ENCODE measurements at regions not wholly inside any gene's neighbourhood (a gene's known extent, or its start where the extent isn't known, plus 50 kb on each side); places are given as distances from the start of the nearest gene placed in this dataset.

DNA sequence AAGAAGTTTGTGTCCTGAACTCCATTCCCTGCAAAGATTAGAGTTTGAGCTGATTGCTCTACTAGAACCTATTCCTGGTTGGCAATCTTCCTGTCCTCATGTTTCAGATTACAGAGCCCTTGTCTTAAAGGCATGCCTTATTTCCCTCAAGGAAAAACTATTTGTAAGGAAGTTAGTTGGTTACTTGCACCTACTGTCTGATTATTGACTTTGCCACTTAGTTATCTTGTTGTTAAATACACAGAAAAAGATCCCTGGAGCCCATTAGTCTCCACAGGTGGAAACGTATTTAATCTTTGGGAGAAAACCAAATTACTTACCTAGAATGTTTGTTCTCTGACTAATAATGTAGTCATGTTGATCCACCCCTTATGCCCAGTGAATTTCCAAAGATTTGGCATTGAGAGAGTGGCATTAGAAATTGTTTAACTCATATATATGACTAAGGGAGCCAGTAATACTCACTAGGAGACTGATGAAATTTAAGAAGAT, 132.3 kb upstream of the ELL2 start:
- Histone ChIP-seq H4K20me1 (ENCODE audit: insufficient read depth, low read length) (no peaks in the 10 kb centered on the region), H3K79me2 (ENCODE audit: insufficient read depth, low read length) (no peaks in the 10 kb centered on the region), H3K27me3 (ENCODE audit: insufficient read depth, low read length) (no peaks in the 10 kb centered on the region), H3K4me1 (ENCODE audit: insufficient read depth, low read length, severe bottlenecking) (no peaks in the 10 kb centered on the region), H3K4me3 (ENCODE audit: low read depth, low read length, poor library complexity, severe bottlenecking) (no peak overlapping the region), H2AFZ (ENCODE audit: low read length) (no peak overlapping the region), H3K9me3 (ENCODE audit: low read length) (no peaks in the 10 kb centered on the region), H3F3A (ENCODE audit: insufficient read depth, low read length) (no peaks in the 10 kb centered on the region), H3K4me2 (ENCODE audit: low read length) (no peak overlapping the region), H3K36me3 (ENCODE audit: insufficient read depth, low read length) (no peaks in the 10 kb centered on the region), H3K9me2 (ENCODE audit: low read depth, low read length) (no peaks in the 10 kb centered on the region), H3K27ac (ENCODE audit: low read depth, low read length, poor library complexity, severe bottlenecking) (no peak overlapping the region), H3K9ac (ENCODE audit: low read length) (no peak overlapping the region)
- TF ChIP-seq, protein P1, sequence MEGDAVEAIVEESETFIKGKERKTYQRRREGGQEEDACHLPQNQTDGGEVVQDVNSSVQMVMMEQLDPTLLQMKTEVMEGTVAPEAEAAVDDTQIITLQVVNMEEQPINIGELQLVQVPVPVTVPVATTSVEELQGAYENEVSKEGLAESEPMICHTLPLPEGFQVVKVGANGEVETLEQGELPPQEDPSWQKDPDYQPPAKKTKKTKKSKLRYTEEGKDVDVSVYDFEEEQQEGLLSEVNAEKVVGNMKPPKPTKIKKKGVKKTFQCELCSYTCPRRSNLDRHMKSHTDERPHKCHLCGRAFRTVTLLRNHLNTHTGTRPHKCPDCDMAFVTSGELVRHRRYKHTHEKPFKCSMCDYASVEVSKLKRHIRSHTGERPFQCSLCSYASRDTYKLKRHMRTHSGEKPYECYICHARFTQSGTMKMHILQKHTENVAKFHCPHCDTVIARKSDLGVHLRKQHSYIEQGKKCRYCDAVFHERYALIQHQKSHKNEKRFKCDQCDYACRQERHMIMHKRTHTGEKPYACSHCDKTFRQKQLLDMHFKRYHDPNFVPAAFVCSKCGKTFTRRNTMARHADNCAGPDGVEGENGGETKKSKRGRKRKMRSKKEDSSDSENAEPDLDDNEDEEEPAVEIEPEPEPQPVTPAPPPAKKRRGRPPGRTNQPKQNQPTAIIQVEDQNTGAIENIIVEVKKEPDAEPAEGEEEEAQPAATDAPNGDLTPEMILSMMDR (IDR thresholded peaks at IDR 0.05; ENCODE audit: low read length), result no peak
- no peak for TF ChIP-seq EZH2 (IDR thresholded peaks at IDR 0.05; ENCODE audit: borderline replicate concordance, low read length)

- H3K4me2 ChIP-seq (ENCODE audit: low read length), result no peak overlapping the region
- H4K20me1 ChIP-seq (ENCODE audit: insufficient read depth, low read length), result no peaks in the 10 kb centered on the region
- H3F3A ChIP-seq (ENCODE audit: insufficient read depth, low read length), result no peaks in the 10 kb centered on the region
- H3K9ac ChIP-seq (ENCODE audit: low read length), result no peak overlapping the region
- no peaks in the 10 kb centered on the region for H3K79me2 ChIP-seq (ENCODE audit: insufficient read depth, low read length)
- no peaks in the 10 kb centered on the region for H3K36me3 ChIP-seq (ENCODE audit: insufficient read depth, low read length)
- no peaks in the 10 kb centered on the region for H3K9me3 ChIP-seq (ENCODE audit: low read length)
- TF ChIP-seq EZH2 (IDR thresholded peaks at IDR 0.05; ENCODE audit: borderline replicate concordance, low read length), result no peak
- TF ChIP-seq, protein P1 (IDR thresholded peaks at IDR 0.05; ENCODE audit: low read length), result no peak
- H3K27ac ChIP-seq (ENCODE audit: low read depth, low read length, poor library complexity, severe bottlenecking), result no peak overlapping the region
- H3K4me1 ChIP-seq (ENCODE audit: insufficient read depth, low read length, severe bottlenecking), result no peaks in the 10 kb centered on the region
- no peaks in the 10 kb centered on the region for H3K27me3 ChIP-seq (ENCODE audit: insufficient read depth, low read length)
- H3K4me3 ChIP-seq (ENCODE audit: low read depth, low read length, poor library complexity, severe bottlenecking), result no peak overlapping the region
- no peak overlapping the region for H2AFZ ChIP-seq (ENCODE audit: low read length)
- no peaks in the 10 kb centered on the region for H3K9me2 ChIP-seq (ENCODE audit: low read depth, low read length)
Measured at GRCh38 chr5:96093340-96093739, 131.7 kb upstream of the ELL2 start.

GRCh38 chr5:96091874-96092273, 130.2 kb upstream of the ELL2 start:
- Histone ChIP-seq H3K9me2 (ENCODE audit: low read depth, low read length) (no peaks in the 10 kb centered on the region), H3F3A (ENCODE audit: insufficient read depth, low read length) (no peaks in the 10 kb centered on the region), H3K79me2 (ENCODE audit: insufficient read depth, low read length) (no peaks in the 10 kb centered on the region), H3K27me3 (ENCODE audit: insufficient read depth, low read length) (no peaks in the 10 kb centered on the region), H3K4me1 (ENCODE audit: insufficient read depth, low read length, severe bottlenecking) (no peaks in the 10 kb centered on the region), H3K36me3 (ENCODE audit: insufficient read depth, low read length) (no peaks in the 10 kb centered on the region), H3K4me3 (ENCODE audit: low read depth, low read length, poor library complexity, severe bottlenecking) (no peak overlapping the region), H4K20me1 (ENCODE audit: insufficient read depth, low read length) (no peaks in the 10 kb centered on the region), H2AFZ (ENCODE audit: low read length) (no peak overlapping the region), H3K4me2 (ENCODE audit: low read length) (no peak overlapping the region), H3K27ac (ENCODE audit: low read depth, low read length, poor library complexity, severe bottlenecking) (no peak overlapping the region), H3K9me3 (ENCODE audit: low read length) (no peaks in the 10 kb centered on the region), H3K9ac (ENCODE audit: low read length) (no peak overlapping the region)
- TF ChIP-seq, protein P1 (IDR thresholded peaks at IDR 0.05; ENCODE audit: low read length), result no peak
- TF ChIP-seq EZH2 (IDR thresholded peaks at IDR 0.05; ENCODE audit: borderline replicate concordance, low read length), result no peak
